GM12872 (cell line): ENCODE measurements at regions not wholly inside any gene's neighbourhood (a gene's known extent, or its start where the extent isn't known, plus 50 kb on each side); places are given as distances from the start of the nearest gene placed in this dataset.

ENCODE experiments used
- CTCF ChIP-seq: IDR thresholded peaks from 3 replicates; pipeline ENCODE4 v1.5.1; 2011; ENCODE audit warnings: low read depth, mild to moderate bottlenecking, low read length, moderate library complexity; ENCODE audit not compliant: insufficient read depth

- no peak for TF ChIP-seq CTCF
Observed at GRCh38 chr1:95679262-95679661, 445.3 kb downstream of the RWDD3 start.

- TF ChIP-seq CTCF: no peak
Observed at GRCh38 chr1:95685081-95685480, 451.1 kb downstream of the RWDD3 start.

GRCh38 chr1:95686217-95686616, 452.2 kb downstream of the RWDD3 start:
- TF ChIP-seq CTCF: no peak

GRCh38 chr1:95699149-95699953, 465.3 kb downstream of the RWDD3 start:
- TF ChIP-seq CTCF: no peak

- no peak for TF ChIP-seq CTCF
Observed at GRCh38 chr1:95701450-95702173, 467.6 kb downstream of the RWDD3 start.

- TF ChIP-seq CTCF: no peak
Observed at GRCh38 chr1:95703046-95703445, 469.0 kb downstream of the RWDD3 start.

- TF ChIP-seq CTCF: no peak
Observed at GRCh38 chr1:95716097-95716496, 482.1 kb downstream of the RWDD3 start.
